Suprapubic skin (tissue), 4 donors: ENCODE measurements at regions not wholly inside any gene's neighbourhood (a gene's known extent, or its start where the extent isn't known, plus 50 kb on each side); places are given as distances from the start of the nearest gene placed in this dataset.

Experiments
- DNase-seq, 2 donors: peaks; one replicate each; pipeline ENCODE4 v3.0.0-alpha.2; 2019; ENCODE audit warnings: low spot score in 2 of 2
- H3K27ac ChIP-seq: fragments of 200-600 bp; sonication (generic); one replicate; pipeline ENCODE4 v1.5.1; 2019
- H3K27me3 ChIP-seq: fragments of 200-600 bp; sonication (generic); one replicate; pipeline ENCODE4 v1.5.1; 2019
- H3K36me3 ChIP-seq: fragments of 200-600 bp; sonication (generic); one replicate; pipeline ENCODE4 v1.5.1; 2019
- H3K4me1 ChIP-seq: fragments of 200-600 bp; sonication (generic); one replicate; pipeline ENCODE4 v1.5.1; 2019
- H3K4me3 ChIP-seq: fragments of 200-600 bp; sonication (generic); one replicate; pipeline ENCODE4 v1.5.1; 2019; ENCODE audit warnings: mild to moderate bottlenecking
- H3K9me3 ChIP-seq: fragments of 200-600 bp; sonication (generic); one replicate; pipeline ENCODE4 v1.5.1; 2019
- EP300 ChIP-seq: sonication (generic); formaldehyde crosslinking; IDR thresholded peaks from one replicate; pipeline ENCODE4 v1.6.1; 2017; ENCODE audit warnings: antibody characterized with exemption
- POLR2A ChIP-seq, 2 donors: fragments of 450-650 bp; IDR thresholded peaks; one replicate each; pipeline ENCODE4 v1.6.1; 2017; ENCODE audit warnings: antibody characterized with exemption in 2 of 2, mild to moderate bottlenecking in 2 of 2, moderate library complexity in 2 of 2
- POLR2AphosphoS5 ChIP-seq, 3 donors: sonication (generic); formaldehyde crosslinking; IDR thresholded peaks; one replicate each; pipeline ENCODE4 v1.6.1; 2017; ENCODE audit warnings: antibody characterized with exemption in 3 of 3
- WGBS: methylation state at CpG from one replicate; pipeline ENCODE4 v1.1.5; 2018; 5-methylcytosine and 5-hydroxymethylcytosine counted together
- TF ChIP-seq, protein P1 (sequence below), 2 donors: fragments of 200-600 bp in 1 of 2; fragments of 450-650 bp in 1 of 2; sonication (generic) in 1 of 2; IDR thresholded peaks; one replicate each; pipeline ENCODE4 v1.5.1; 2016 to 2019; ENCODE audit warnings: antibody characterized with exemption in 2 of 2, mild to moderate bottlenecking in 1 of 2, moderate library complexity in 1 of 2

DNA sequence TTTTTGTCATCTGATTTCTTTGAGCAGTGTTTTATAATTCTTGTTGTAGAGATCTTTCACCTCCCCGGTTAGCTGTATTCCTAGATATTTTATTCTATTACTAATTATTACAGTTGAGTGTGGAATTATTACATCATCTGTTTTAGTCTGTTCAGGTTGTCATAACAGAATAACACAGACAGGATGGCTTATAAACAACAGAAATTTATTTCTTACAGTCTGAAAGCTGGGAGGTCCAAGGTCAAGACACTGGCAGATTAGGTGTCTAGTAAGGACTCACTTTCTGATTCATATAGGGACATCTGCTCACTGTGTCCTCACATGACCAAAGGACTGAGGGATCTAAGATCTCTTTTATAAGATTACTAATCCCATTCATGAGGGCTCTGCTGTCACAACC is 121.3 kb upstream of the THBS1 start:
- 61% methylated on average over 1 of the region's 1 CpG for WGBS
- Histone ChIP-seq H3K36me3 (no peaks in the 10 kb centered on the region), H3K4me1 (peaks cover 11% of the 10 kb centered on the region), H3K27me3 (no peaks in the 10 kb centered on the region), H3K9me3 (no peaks in the 10 kb centered on the region), H3K27ac (no peak overlapping the region), H3K4me3 (no peak overlapping the region)
- no peak for DNase-seq
- TF ChIP-seq, protein P1, sequence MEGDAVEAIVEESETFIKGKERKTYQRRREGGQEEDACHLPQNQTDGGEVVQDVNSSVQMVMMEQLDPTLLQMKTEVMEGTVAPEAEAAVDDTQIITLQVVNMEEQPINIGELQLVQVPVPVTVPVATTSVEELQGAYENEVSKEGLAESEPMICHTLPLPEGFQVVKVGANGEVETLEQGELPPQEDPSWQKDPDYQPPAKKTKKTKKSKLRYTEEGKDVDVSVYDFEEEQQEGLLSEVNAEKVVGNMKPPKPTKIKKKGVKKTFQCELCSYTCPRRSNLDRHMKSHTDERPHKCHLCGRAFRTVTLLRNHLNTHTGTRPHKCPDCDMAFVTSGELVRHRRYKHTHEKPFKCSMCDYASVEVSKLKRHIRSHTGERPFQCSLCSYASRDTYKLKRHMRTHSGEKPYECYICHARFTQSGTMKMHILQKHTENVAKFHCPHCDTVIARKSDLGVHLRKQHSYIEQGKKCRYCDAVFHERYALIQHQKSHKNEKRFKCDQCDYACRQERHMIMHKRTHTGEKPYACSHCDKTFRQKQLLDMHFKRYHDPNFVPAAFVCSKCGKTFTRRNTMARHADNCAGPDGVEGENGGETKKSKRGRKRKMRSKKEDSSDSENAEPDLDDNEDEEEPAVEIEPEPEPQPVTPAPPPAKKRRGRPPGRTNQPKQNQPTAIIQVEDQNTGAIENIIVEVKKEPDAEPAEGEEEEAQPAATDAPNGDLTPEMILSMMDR (IDR thresholded peaks at IDR 0.05) = no peak
- TF ChIP-seq POLR2AphosphoS5 (IDR thresholded peaks at IDR 0.05) (no peak), POLR2A (IDR thresholded peaks at IDR 0.05) (no peak), EP300 (no peak)

DNA sequence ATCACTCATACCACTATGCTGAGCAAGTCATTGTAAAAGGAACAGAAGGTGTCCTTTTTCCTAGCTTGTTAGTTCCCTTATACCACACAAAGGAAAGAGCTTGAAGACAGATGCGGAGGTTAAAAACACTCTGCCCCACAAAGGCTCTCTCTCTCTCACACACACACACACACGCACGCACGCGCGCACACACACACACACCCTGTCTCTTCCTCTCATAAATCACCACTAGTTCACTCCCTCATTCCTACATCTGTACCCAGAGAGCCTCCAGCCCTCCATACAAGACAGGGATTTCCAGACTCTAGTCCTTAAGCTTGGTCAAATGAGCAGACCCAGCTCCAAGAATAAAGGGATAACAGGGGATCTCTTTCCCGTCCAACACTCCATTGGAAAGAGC is 120.1 kb upstream of the THBS1 start:
- Histone ChIP-seq H3K36me3 (no peaks in the 10 kb centered on the region), H3K9me3 (no peaks in the 10 kb centered on the region), H3K27me3 (no peaks in the 10 kb centered on the region), H3K4me3 (no peak overlapping the region), H3K27ac (no peak overlapping the region), H3K4me1 (peaks cover 12% of the 10 kb centered on the region)
- TF ChIP-seq POLR2AphosphoS5 (IDR thresholded peaks at IDR 0.05) (no peak), EP300 (no peak), POLR2A (IDR thresholded peaks at IDR 0.05) (no peak)
- TF ChIP-seq, protein P1 (IDR thresholded peaks at IDR 0.05) = no peak
- 80% methylated on average over 7 of the region's 7 CpGs for WGBS
- DNase-seq = no peak

DNA sequence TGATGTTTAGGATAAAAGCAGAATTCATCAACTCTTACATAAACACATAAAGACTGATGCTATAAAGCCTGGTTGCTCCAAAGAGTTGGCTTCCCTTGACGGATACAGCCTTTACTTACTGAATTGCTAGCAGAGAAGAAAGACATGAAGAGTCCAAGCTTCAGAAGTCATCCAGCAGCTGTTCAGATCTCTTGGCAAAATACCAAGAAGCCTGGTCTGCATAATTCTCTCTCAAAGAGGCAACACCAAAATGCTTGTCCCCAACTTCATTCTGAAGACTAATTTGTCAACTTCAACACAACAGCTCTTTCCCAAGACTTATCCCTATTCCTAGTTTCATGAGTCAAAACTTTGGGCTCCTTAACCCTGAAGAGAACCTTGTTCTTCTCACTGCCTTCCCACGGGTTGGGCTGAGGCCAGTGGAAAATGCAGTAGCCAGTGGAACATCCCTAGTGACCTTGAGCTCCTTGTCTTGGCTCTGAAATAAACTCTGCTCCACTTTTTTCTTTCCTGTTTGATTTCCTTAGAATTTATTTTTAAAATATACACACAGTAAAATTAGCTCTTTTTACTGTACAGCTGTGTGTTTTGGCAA is 119.2 kb upstream of the THBS1 start:
- H3K27ac ChIP-seq = no peak overlapping the region

DNA sequence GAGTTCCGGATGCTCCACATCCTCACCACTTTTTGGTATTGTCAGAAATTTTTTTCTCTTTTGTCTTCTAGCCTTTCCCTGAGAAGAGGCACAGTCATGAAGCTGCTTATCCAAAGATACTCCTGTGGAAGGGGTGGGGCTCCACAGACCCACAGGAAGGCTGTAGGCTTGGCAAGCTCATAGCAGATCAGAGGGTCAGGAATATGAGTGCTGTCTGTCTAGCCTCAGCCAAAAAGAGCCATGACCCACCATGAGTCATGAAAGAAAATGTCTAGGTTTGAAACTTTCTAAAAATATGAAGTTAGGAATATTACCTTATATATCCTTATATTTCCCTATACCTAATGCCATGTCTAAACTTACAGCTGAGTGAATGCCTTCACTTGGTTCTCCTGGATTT is 118.2 kb upstream of the THBS1 start:
- no peak for DNase-seq
- 90% methylated on average over 1 of the region's 1 CpG for WGBS
- H3K9me3 ChIP-seq = no peaks in the 10 kb centered on the region
- no peak overlapping the region for H3K4me3 ChIP-seq
- H3K36me3 ChIP-seq = no peaks in the 10 kb centered on the region
- TF ChIP-seq POLR2AphosphoS5 (IDR thresholded peaks at IDR 0.05) (no peak), POLR2A (IDR thresholded peaks at IDR 0.05) (no peak), EP300 (no peak)
- TF ChIP-seq, protein P1 (IDR thresholded peaks at IDR 0.05) = no peak
- no peak overlapping the region for H3K27ac ChIP-seq
- H3K4me1 ChIP-seq = peaks cover 4% of the 10 kb centered on the region
- H3K27me3 ChIP-seq = no peaks in the 10 kb centered on the region

More for the DNA sequence above, 119.2 kb upstream of the THBS1 start:
- H3K36me3 ChIP-seq = no peaks in the 10 kb centered on the region
- WGBS = 51% methylated on average over 2 of the region's 2 CpGs
- no peak for DNase-seq
- H3K4me1 ChIP-seq = peaks cover 7% of the 10 kb centered on the region
- no peaks in the 10 kb centered on the region for H3K9me3 ChIP-seq
- no peaks in the 10 kb centered on the region for H3K27me3 ChIP-seq
- TF ChIP-seq EP300 = no peak
- no peak for TF ChIP-seq POLR2AphosphoS5 (IDR thresholded peaks at IDR 0.05)
- no peak for TF ChIP-seq POLR2A (IDR thresholded peaks at IDR 0.05)
- TF ChIP-seq, protein P1 (IDR thresholded peaks at IDR 0.05) = no peak
- no peak overlapping the region for H3K4me3 ChIP-seq

DNA sequence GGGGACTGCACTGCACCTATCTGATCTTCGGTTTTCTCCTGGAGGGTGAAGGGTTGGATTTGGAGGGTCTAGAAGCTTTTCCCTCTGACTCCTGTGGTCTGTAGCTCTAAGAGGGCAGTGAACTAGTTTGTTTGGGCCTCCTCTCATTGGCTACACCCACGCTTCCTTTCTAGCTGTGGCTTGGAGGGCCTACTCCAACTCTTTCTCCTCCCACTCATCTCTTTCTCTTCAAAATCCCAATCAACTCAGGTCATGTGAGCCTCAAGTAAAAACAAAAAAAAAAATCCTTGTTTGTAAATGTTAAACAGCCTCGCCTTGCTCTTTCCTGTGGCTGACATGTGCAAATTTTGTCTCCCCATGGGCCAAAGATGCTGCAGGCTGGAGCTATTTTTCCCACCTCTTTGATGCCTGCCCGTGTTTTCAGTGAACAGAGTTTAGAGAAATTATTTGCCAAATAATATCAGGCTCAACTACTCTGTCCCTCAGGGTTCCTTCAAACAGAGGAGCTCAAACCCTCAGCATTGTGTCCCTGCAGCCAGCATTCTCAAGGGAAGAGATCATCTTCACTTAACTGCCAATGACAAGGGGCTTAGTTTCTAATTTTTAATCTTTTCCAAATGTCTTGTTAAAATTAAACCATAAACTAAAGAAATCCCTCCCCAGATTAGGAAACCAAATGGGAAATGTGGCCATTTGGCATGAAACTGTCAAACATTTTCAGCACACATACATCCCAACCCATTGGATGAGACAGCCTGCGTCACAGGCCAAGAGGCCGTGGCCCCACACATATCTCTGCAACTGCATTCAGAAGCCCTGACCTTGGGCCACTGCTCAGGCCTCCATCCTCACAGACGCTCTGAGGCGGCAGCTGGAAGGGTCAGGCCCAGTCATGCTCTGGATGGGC is 114.8 kb upstream of the THBS1 start:
- TF ChIP-seq POLR2A (IDR thresholded peaks at IDR 0.05) = no peak
- TF ChIP-seq POLR2AphosphoS5 (IDR thresholded peaks at IDR 0.05) = peak in 2 of 3 donors; percentile 7 to 43
- TF ChIP-seq, protein P1 (IDR thresholded peaks at IDR 0.05) = no peak
- TF ChIP-seq EP300 = no peak
- H3K4me1 ChIP-seq = peaks cover 4% of the 10 kb centered on the region
- WGBS = 76% methylated on average over 8 of the region's 8 CpGs
- DNase-seq = peak; percentile 72 to 88
- no peak overlapping the region for H3K4me3 ChIP-seq
- no peaks in the 10 kb centered on the region for H3K9me3 ChIP-seq
- no peaks in the 10 kb centered on the region for H3K36me3 ChIP-seq
- H3K27ac ChIP-seq = peak overlapping the region; percentile 51
- no peaks in the 10 kb centered on the region for H3K27me3 ChIP-seq
